ENCODE measurements at regions not wholly inside any gene's neighbourhood (a gene's known extent, or its start where the extent isn't known, plus 50 kb on each side); places are given as distances from the start of the nearest gene placed in this dataset.

DNA sequence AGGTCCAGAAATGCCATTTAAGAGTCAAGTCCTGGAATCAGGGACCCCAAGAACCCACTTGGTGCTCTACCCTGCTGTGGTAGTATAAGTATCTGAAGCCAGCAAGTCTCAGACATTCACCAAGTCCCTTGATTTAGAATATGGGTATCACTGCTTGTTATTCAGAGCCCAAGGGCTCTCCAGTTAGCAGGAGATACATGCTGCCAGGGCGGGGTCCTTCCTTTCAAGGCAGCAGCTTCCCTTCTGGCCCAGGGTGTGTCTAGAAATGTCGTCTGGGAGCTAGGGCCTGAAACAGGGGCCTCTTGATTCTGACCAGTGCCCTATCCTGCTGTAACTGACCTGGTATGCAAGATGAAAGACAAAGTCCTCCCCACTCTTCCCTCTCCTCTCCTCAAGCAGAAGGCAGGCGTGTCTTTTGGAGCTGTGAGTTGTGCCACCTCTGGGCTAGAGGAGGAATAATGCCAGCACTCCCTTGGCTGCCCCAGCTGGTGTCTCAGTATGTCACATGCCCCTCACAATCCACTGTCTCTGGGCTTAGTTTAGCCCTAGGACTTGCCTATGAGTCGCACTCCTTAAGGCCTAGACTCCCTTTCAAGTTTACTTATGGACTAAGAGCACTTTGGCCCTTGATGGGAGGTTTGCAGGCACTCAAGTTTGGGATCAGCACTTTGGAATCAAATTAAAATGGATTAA is 200.2 kb downstream of the MRPL39 start:
- no peak overlapping the region for H3K23ac ChIP-seq (ENCODE audit: low read depth, low read length)
- no peak overlapping the region for H3K4me2 ChIP-seq (ENCODE audit: low read depth, low read length)
- no peaks in the 10 kb centered on the region for H3K9me1 ChIP-seq (ENCODE audit: insufficient read depth, low read length)
- 67% methylated on average over 1 of the region's 4 CpGs; no CpG with 5 or more reads in 1 of the 2 experiments for WGBS, 2 experiments (ENCODE audit: extremely low coverage in 2 of 2, insufficient read length in 1 of 2)
- H3K14ac ChIP-seq (replicated peaks; ENCODE audit: low read depth, low read length) = no peak overlapping the region
- no peak overlapping the region for H4K91ac ChIP-seq (ENCODE audit: insufficient read depth, low read depth, low read length)
- H2AK9ac ChIP-seq (replicated peaks; ENCODE audit: low read depth, low read length, poor library complexity) = no peak overlapping the region
- intact Hi-C loops (cut with micrococcal nuclease) = no loop called here
- H3K27me3 ChIP-seq (ENCODE audit: control insufficient read depth, insufficient read depth, low read length) = no peaks in the 10 kb centered on the region
- no peak overlapping the region for H3K18ac ChIP-seq (ENCODE audit: low read depth, low read length)
- H3K79me1 ChIP-seq (ENCODE audit: low read depth in 1 of 2, low read length in 2 of 2) = no peaks in the 10 kb centered on the region
- no peaks in the 10 kb centered on the region for H4K20me1 ChIP-seq (ENCODE audit: insufficient read depth, low read length)
- ATAC-seq (ENCODE audit: low read depth) = no peak
- no peak overlapping the region for H3K27ac ChIP-seq (ENCODE audit: insufficient read depth, low read length)
- no peaks in the 10 kb centered on the region for H3K36me3 ChIP-seq (ENCODE audit: control insufficient read depth, insufficient read depth, low read length)
- H2BK5ac ChIP-seq (ENCODE audit: low read depth, low read length, poor library complexity, severe bottlenecking) = no peak overlapping the region
- H4K8ac ChIP-seq (ENCODE audit: low read depth in 2 of 2, low read length in 2 of 2) = no peak overlapping the region
- H2BK15ac ChIP-seq (ENCODE audit: low read depth, low read length) = no peak overlapping the region
- no peak overlapping the region for H3K4ac ChIP-seq (ENCODE audit: low read depth, low read length)
- H2AFZ ChIP-seq (replicated peaks; ENCODE audit: low read length, poor library complexity) = no peak overlapping the region
- no peak overlapping the region for H4K5ac ChIP-seq (ENCODE audit: low read depth, low read length)
- H3K4me3 ChIP-seq (ENCODE audit: insufficient read depth, low read depth, low read length) = no peak overlapping the region
- no TSS peak for BruUV-seq (replicated peaks)
- TF ChIP-seq SMC3 (IDR thresholded peaks at IDR 0.05; ENCODE audit: low read depth, low read length) (no peak), MAFK (IDR thresholded peaks at IDR 0.05; ENCODE audit: low read depth, low read length) (no peak), BHLHE40 (IDR thresholded peaks at IDR 0.05; ENCODE audit: low read depth, low read length) (no peak), NFE2L2 (IDR thresholded peaks at IDR 0.05; ENCODE audit: low read depth, low read length) (no peak), RAD21 (IDR thresholded peaks at IDR 0.05; ENCODE audit: low read length) (no peak), MXI1 (IDR thresholded peaks at IDR 0.05; ENCODE audit: borderline replicate concordance, low read depth, low read length) (no peak), MAZ (IDR thresholded peaks at IDR 0.05; ENCODE audit: borderline replicate concordance, low read depth, low read length) (no peak), RCOR1 (IDR thresholded peaks at IDR 0.05; ENCODE audit: insufficient replicate concordance, low read length) (no peak), CEBPB (IDR thresholded peaks at IDR 0.05; ENCODE audit: low read depth, low read length) (no peak), FOS (IDR thresholded peaks at IDR 0.05; ENCODE audit: low read depth, low read length) (no peak), RFX5 (IDR thresholded peaks at IDR 0.05; ENCODE audit: low read depth, low read length) (no peak), POLR2A (IDR thresholded peaks at IDR 0.05; ENCODE audit: low read depth, low read length) (no peak)
- TF ChIP-seq, protein P1, sequence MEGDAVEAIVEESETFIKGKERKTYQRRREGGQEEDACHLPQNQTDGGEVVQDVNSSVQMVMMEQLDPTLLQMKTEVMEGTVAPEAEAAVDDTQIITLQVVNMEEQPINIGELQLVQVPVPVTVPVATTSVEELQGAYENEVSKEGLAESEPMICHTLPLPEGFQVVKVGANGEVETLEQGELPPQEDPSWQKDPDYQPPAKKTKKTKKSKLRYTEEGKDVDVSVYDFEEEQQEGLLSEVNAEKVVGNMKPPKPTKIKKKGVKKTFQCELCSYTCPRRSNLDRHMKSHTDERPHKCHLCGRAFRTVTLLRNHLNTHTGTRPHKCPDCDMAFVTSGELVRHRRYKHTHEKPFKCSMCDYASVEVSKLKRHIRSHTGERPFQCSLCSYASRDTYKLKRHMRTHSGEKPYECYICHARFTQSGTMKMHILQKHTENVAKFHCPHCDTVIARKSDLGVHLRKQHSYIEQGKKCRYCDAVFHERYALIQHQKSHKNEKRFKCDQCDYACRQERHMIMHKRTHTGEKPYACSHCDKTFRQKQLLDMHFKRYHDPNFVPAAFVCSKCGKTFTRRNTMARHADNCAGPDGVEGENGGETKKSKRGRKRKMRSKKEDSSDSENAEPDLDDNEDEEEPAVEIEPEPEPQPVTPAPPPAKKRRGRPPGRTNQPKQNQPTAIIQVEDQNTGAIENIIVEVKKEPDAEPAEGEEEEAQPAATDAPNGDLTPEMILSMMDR (conservative IDR thresholded peaks at IDR 0.05; ENCODE audit: low read depth, low read length) = no peak
- TF ChIP-seq, protein P2, sequence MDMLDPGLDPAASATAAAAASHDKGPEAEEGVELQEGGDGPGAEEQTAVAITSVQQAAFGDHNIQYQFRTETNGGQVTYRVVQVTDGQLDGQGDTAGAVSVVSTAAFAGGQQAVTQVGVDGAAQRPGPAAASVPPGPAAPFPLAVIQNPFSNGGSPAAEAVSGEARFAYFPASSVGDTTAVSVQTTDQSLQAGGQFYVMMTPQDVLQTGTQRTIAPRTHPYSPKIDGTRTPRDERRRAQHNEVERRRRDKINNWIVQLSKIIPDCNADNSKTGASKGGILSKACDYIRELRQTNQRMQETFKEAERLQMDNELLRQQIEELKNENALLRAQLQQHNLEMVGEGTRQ (IDR thresholded peaks at IDR 0.05; ENCODE audit: low read depth, low read length) = no peak
- TF ChIP-seq, protein P3, sequence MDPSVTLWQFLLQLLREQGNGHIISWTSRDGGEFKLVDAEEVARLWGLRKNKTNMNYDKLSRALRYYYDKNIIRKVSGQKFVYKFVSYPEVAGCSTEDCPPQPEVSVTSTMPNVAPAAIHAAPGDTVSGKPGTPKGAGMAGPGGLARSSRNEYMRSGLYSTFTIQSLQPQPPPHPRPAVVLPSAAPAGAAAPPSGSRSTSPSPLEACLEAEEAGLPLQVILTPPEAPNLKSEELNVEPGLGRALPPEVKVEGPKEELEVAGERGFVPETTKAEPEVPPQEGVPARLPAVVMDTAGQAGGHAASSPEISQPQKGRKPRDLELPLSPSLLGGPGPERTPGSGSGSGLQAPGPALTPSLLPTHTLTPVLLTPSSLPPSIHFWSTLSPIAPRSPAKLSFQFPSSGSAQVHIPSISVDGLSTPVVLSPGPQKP (IDR thresholded peaks at IDR 0.05; ENCODE audit: borderline replicate concordance, low read depth, low read length) = no peak
- H3K4me1 ChIP-seq (ENCODE audit: control insufficient read depth, insufficient read depth, low read length) = no peaks in the 10 kb centered on the region
- H2AK5ac ChIP-seq (ENCODE audit: low read depth, low read length) = no peak overlapping the region
- in situ Hi-C loops (cut with MboI; ENCODE audit: low sequenced_read_pairs) = no loop called here
- no peak overlapping the region for H2BK120ac ChIP-seq (ENCODE audit: low read depth, low read length)
- H3K9me3 ChIP-seq (ENCODE audit: control insufficient read depth, insufficient read depth, low read length) = no peaks in the 10 kb centered on the region
- ChIA-PET CTCF (no interaction called here), POLR2A (ENCODE audit: unreplicated experiment) (no interaction called here)
- no peak overlapping the region for H3K9ac ChIP-seq (ENCODE audit: low read depth, low read length)
- DNase-seq = no peak
- H3K56ac ChIP-seq (ENCODE audit: extremely low read depth, insufficient read depth, low read length) = no peak overlapping the region
- H2BK20ac ChIP-seq (ENCODE audit: low read depth, low read length) = no peak overlapping the region
- dilution Hi-C loops (cut with HindIII; ENCODE audit: low sequenced_read_pairs, unreplicated experiment) = no loop called here

All from IMR-90 (cell line).